Upper lobe of right lung (tissue), 1 donor: ENCODE measurements at regions not wholly inside any gene's neighbourhood (a gene's known extent, or its start where the extent isn't known, plus 50 kb on each side); places are given as distances from the start of the nearest gene placed in this dataset.

ENCODE experiments used
- ATAC-seq: fragments of 200-7000 bp; cut with Tn5 transposase; one replicate; pipeline ENCODE4 v1.9.1; 2020; ENCODE audit warnings: mild to moderate bottlenecking, moderate library complexity
- DNase-seq: peaks from one replicate; pipeline ENCODE4 v3.0.0-alpha.2; 2020
- H3K27ac ChIP-seq: fragments of 200-600 bp; one replicate; pipeline ENCODE4 v1.8.0; 2022
- H3K27me3 ChIP-seq: fragments of 200-600 bp; one replicate; pipeline ENCODE4 v1.8.0; 2022; ENCODE audit warnings: mild to moderate bottlenecking
- H3K36me3 ChIP-seq: fragments of 200-600 bp; one replicate; pipeline ENCODE4 v1.8.0; 2022
- H3K4me1 ChIP-seq: fragments of 200-600 bp; one replicate; pipeline ENCODE4 v1.8.0; 2022
- H3K4me3 ChIP-seq: fragments of 200-600 bp; one replicate; pipeline ENCODE4 v1.8.0; 2022; ENCODE audit warnings: mild to moderate bottlenecking
- H3K9me3 ChIP-seq: fragments of 200-600 bp; one replicate; pipeline ENCODE4 v1.8.0; 2022
- intact Hi-C: fragments of 100-400 bp; cut with DNase I; formaldehyde crosslinking; loops from one replicate; pipeline ENCODE4 v1.11.0; 2022
- TF ChIP-seq, protein P1 (sequence below): fragments of 200-600 bp; IDR thresholded peaks from one replicate; pipeline ENCODE4 v1.8.0; 2022; ENCODE audit warnings: antibody characterized with exemption
- donor health status: DM: no; HTN: yes; CAD: no; lungs with severe emphysema.

DNA sequence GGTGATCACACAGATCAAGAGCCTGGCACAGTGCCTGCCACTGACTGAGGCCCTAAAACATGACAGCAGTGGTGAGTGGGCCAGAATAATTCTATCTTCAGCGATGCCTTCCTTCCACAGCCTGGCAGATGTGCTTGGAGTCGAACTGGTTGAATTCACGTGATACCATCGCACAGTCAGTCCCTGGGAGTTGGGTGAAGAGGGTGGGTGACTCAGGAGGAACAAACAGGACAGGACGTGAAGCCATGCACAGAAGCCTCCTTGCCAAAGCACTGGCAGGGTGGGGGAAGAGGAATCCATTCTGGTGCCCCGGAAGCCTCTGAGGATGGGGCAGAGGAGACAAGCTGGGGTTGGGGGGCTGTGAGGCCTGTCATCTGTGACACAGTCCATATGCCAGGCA is 80.3 kb upstream of the WNT4 start:
- Histone ChIP-seq H3K27ac (no peak overlapping the region), H3K36me3 (no peaks in the 10 kb centered on the region), H3K4me3 (no peak overlapping the region), H3K4me1 (no peaks in the 10 kb centered on the region), H3K9me3 (no peaks in the 10 kb centered on the region), H3K27me3 (no peaks in the 10 kb centered on the region)
- intact Hi-C loops, result no loop called here
- ATAC-seq, result no peak
- TF ChIP-seq, protein P1, sequence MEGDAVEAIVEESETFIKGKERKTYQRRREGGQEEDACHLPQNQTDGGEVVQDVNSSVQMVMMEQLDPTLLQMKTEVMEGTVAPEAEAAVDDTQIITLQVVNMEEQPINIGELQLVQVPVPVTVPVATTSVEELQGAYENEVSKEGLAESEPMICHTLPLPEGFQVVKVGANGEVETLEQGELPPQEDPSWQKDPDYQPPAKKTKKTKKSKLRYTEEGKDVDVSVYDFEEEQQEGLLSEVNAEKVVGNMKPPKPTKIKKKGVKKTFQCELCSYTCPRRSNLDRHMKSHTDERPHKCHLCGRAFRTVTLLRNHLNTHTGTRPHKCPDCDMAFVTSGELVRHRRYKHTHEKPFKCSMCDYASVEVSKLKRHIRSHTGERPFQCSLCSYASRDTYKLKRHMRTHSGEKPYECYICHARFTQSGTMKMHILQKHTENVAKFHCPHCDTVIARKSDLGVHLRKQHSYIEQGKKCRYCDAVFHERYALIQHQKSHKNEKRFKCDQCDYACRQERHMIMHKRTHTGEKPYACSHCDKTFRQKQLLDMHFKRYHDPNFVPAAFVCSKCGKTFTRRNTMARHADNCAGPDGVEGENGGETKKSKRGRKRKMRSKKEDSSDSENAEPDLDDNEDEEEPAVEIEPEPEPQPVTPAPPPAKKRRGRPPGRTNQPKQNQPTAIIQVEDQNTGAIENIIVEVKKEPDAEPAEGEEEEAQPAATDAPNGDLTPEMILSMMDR, result no peak
- DNase-seq, result peak; percentile 18

GRCh38 chr1:22224091-22224490 is 81.2 kb upstream of the WNT4 start:
- ATAC-seq (no peak), DNase-seq (peak; percentile 29)
- TF ChIP-seq, protein P1, result no peak
- H3K36me3 ChIP-seq, result no peaks in the 10 kb centered on the region
- H3K9me3 ChIP-seq, result no peaks in the 10 kb centered on the region
- intact Hi-C loops, result no loop called here
- H3K27ac ChIP-seq, result no peak overlapping the region
- no peaks in the 10 kb centered on the region for H3K27me3 ChIP-seq
- peaks cover 7% of the 10 kb centered on the region for H3K4me1 ChIP-seq
- no peak overlapping the region for H3K4me3 ChIP-seq

DNA sequence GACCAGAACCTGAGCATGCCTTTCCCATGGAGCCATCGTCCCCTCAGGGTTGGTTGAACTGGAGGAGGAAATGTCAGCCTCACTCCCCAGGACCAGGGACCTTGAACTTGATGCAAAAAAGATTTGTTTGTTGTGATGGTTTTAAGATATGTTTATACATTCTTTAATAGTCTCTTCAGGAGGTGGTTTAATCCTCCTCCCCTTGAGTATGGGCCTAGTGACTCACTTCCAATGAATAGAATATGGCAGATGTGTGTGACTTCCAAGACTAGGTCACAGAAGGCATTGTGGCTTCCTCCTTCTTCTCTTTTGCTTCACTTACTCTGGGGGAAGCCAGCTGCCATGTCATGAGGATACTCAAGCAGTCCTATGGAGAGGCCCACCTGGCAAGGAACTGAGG is 81.7 kb upstream of the WNT4 start:
- H3K27me3 ChIP-seq, result no peaks in the 10 kb centered on the region
- ATAC-seq (no peak), DNase-seq (no peak)
- H3K4me3 ChIP-seq, result no peak overlapping the region
- intact Hi-C loops, result no loop called here
- H3K27ac ChIP-seq, result no peak overlapping the region
- H3K9me3 ChIP-seq, result no peaks in the 10 kb centered on the region
- H3K36me3 ChIP-seq, result no peaks in the 10 kb centered on the region
- TF ChIP-seq, protein P1, result no peak
- peaks cover 9% of the 10 kb centered on the region for H3K4me1 ChIP-seq

DNA sequence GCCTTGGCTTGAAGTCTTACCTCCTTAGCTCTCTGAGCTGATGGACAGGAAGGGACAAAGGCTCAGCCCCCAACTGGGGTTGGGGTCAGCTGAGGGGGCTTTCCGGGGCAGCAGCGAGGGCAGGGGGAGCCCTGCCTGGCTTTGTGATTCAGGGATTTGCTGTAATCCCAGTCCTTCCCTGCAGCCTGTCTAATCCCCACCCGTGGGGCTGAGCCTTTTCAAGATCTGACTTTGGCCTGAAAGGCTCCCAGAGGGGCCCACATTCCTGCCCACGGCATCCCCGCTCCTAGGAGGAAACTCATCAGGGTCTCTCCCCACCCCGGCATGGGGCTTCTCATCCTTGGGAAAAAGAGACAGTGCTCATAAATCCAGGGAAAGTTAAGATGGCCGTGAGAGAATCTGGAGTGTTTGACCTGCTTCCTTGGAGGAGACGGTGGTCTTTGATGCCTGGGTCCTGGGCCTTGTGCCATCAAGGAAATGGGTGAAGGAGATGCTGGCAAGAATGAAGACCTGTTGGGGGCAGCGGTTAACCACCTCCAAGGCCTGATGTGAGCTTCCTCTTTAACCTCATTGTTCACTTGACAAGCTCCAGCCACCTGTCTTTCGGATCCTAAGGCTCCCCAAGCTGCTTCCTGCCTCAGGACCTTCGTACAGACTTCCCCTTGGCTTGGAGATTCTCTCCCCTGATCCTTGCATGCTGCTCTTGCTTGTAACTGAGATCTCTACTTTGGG is 83.1 kb upstream of the WNT4 start:
- DNase-seq (no peak), ATAC-seq (no peak)
- Histone ChIP-seq H3K36me3 (no peaks in the 10 kb centered on the region), H3K9me3 (no peaks in the 10 kb centered on the region), H3K4me1 (peaks cover 9% of the 10 kb centered on the region), H3K27ac (no peak overlapping the region), H3K27me3 (no peaks in the 10 kb centered on the region), H3K4me3 (no peak overlapping the region)
- TF ChIP-seq, protein P1, result no peak
- intact Hi-C loops, result no loop called here

GRCh38 chr1:22228074-22228473 is 85.2 kb upstream of the WNT4 start:
- Histone ChIP-seq H3K4me3 (no peak overlapping the region), H3K36me3 (no peaks in the 10 kb centered on the region), H3K27me3 (no peaks in the 10 kb centered on the region), H3K9me3 (no peaks in the 10 kb centered on the region), H3K4me1 (peaks cover 9% of the 10 kb centered on the region), H3K27ac (no peak overlapping the region)
- DNase-seq (no peak), ATAC-seq (no peak)
- intact Hi-C loops, result no loop called here
- TF ChIP-seq, protein P1, result no peak

GRCh38 chr1:22228505-22228911 is 85.6 kb upstream of the WNT4 start:
- H3K36me3 ChIP-seq, result no peaks in the 10 kb centered on the region
- TF ChIP-seq, protein P1, result no peak
- peak; percentile 59 for ATAC-seq
- H3K27ac ChIP-seq, result no peak overlapping the region
- no peak overlapping the region for H3K4me3 ChIP-seq
- H3K9me3 ChIP-seq, result no peaks in the 10 kb centered on the region
- no peaks in the 10 kb centered on the region for H3K27me3 ChIP-seq
- H3K4me1 ChIP-seq, result peaks cover 9% of the 10 kb centered on the region
- no peak for DNase-seq
- intact Hi-C loops, result no loop called here
